B cell (primary cell): ENCODE measurements at regions not wholly inside any gene's neighbourhood (a gene's known extent, or its start where the extent isn't known, plus 50 kb on each side); places are given as distances from the start of the nearest gene placed in this dataset.

ENCODE experiments used
- ATAC-seq: fragments of 200-7000 bp; cut with Tn5 transposase; one replicate; pipeline ENCODE4 v1.10.0; 2021; ENCODE audit warnings: low read depth, mild to moderate bottlenecking, moderate number of reproducible peaks, moderate library complexity
- CTCF ChIA-PET: fragments of 350-600 bp; sonication (Branson Sonifier 250); formaldehyde crosslinking; loops from one replicate; lab custom pipeline; 2021; ENCODE audit warnings: antibody characterized with exemption, inconsistent platforms; lab: Charles Lee
- POLR2A ChIA-PET: fragments of 350-600 bp; sonication (Branson Sonifier 250); formaldehyde crosslinking; loops from one replicate; lab custom pipeline; 2021; ENCODE audit warnings: antibody characterized with exemption; lab: Charles Lee
- DNase-seq: peaks from one replicate; pipeline ENCODE4 v3.0.0; 2013
- H2AFZ ChIP-seq: 2 replicates; pipeline ENCODE4 v1.6.1; 2012; ENCODE audit warnings: mild to moderate bottlenecking, low read depth, low read length; ENCODE audit not compliant: insufficient read depth, poor library complexity, severe bottlenecking
- H3K27ac ChIP-seq, 2 donors: 1 replicate in 1 of 2; 2 replicates in 1 of 2; pipeline ENCODE4 v1.5.1; 2012 to 2013; ENCODE audit warnings: low read length in 2 of 2, mild to moderate bottlenecking in 2 of 2, moderate library complexity in 1 of 2
- H3K27me3 ChIP-seq, 4 experiments: fragments of 200-600 bp in 1 of 4; sonication (generic) in 1 of 4; replicated peaks in 1 of 4; 1 replicate in 2 of 4; 2 replicates in 2 of 4; pipeline versions ENCODE4 v1.6.1 to v1.7.0; 2013 to 2016; ENCODE audit warnings: low read length in 3 of 4, mild to moderate bottlenecking in 2 of 4, mixed read lengths in 1 of 4, moderate library complexity in 1 of 4; ENCODE audit not compliant: insufficient read depth in 4 of 4, control insufficient read depth in 3 of 4; ENCODE audit errors: control extremely low read depth in 1 of 4
- H3K36me3 ChIP-seq, 2 experiments: replicated peaks in 1 of 2; 1 replicate in 1 of 2; 2 replicates in 1 of 2; pipeline versions ENCODE4 v1.6.1 to v1.7.1; 2013; ENCODE audit warnings: low read length in 1 of 2; ENCODE audit not compliant: insufficient read depth in 2 of 2, control insufficient read depth in 1 of 2; ENCODE audit errors: control extremely low read depth in 1 of 2, extremely low read depth in 1 of 2
- H3K4me1 ChIP-seq, 2 donors: fragments of 200-600 bp in 1 of 2; sonication (generic) in 1 of 2; 1 replicate in 1 of 2; 2 replicates in 1 of 2; pipeline versions ENCODE4 v1.5.1 to v1.6.1; 2013 to 2017; ENCODE audit warnings: low read length in 2 of 2; ENCODE audit not compliant: control insufficient read depth in 2 of 2, insufficient read depth in 2 of 2
- H3K4me2 ChIP-seq: replicated peaks from 2 replicates; pipeline ENCODE3; 2012; ENCODE audit warnings: mild to moderate bottlenecking, low read depth, low read length; ENCODE audit not compliant: poor library complexity, severe bottlenecking
- H3K4me3 ChIP-seq, 5 experiments: fragments of 200-600 bp in 1 of 5; sonication (generic) in 1 of 5; 1 replicate in 3 of 5; 2 replicates in 2 of 5; pipeline versions ENCODE4 v1.5.1 to v1.7.0; 2011 to 2016; ENCODE audit warnings: low read length in 4 of 5, mild to moderate bottlenecking in 4 of 5, low read depth in 2 of 5, control low read depth in 1 of 5, moderate library complexity in 1 of 5; ENCODE audit not compliant: insufficient read depth in 1 of 5; ENCODE audit errors: control extremely low read depth in 1 of 5, extremely low read depth in 1 of 5
- H3K79me2 ChIP-seq: fragments of 200-600 bp; sonication (generic); one replicate; pipeline ENCODE4 v1.6.0; 2016; ENCODE audit warnings: low read length; ENCODE audit not compliant: control insufficient read depth, insufficient read depth
- H3K9ac ChIP-seq: fragments of 200-600 bp; sonication (generic); 2 replicates; pipeline ENCODE4 v1.6.1; 2017; ENCODE audit warnings: mild to moderate bottlenecking, low read length, moderate library complexity
- H3K9me3 ChIP-seq, 3 donors: one replicate each; pipeline versions ENCODE4 v1.6.1 to v1.7.1; 2013; ENCODE audit warnings: low read length in 2 of 3; ENCODE audit not compliant: control insufficient read depth in 2 of 3, insufficient read depth in 1 of 3; ENCODE audit errors: control extremely low read depth in 1 of 3
- H4K20me1 ChIP-seq: 2 replicates; pipeline ENCODE4 v1.6.0; 2012; ENCODE audit warnings: mild to moderate bottlenecking, low read length; ENCODE audit not compliant: insufficient read depth, control insufficient read depth, poor library complexity, severe bottlenecking
- H3K27ac Mint-ChIP-seq: one replicate; pipeline ENCODE4 v1.8.0; 2021; ENCODE audit warnings: mixed read lengths
- H3K27me3 Mint-ChIP-seq: one replicate; pipeline ENCODE4 v1.8.0; 2021; ENCODE audit warnings: mixed read lengths
- H3K4me1 Mint-ChIP-seq: one replicate; pipeline ENCODE4 v1.8.0; 2021; ENCODE audit warnings: mixed read lengths
- H3K4me3 Mint-ChIP-seq: one replicate; pipeline ENCODE4 v1.8.0; 2021; ENCODE audit warnings: mixed read lengths
- H3K9me3 Mint-ChIP-seq: one replicate; pipeline ENCODE4 v1.8.0; 2022; ENCODE audit warnings: mixed read lengths; ENCODE audit not compliant: insufficient read depth
- EZH2 ChIP-seq: IDR thresholded peaks from 2 replicates; pipeline ENCODE4 v1.6.1; 2012; ENCODE audit warnings: borderline replicate concordance, low read depth, mild to moderate bottlenecking, moderate library complexity, low read length; ENCODE audit not compliant: insufficient read depth, poor library complexity, severe bottlenecking
- WGBS: methylation state at CpG from one replicate; pipeline ENCODE4 v1.1.5; 2013; ENCODE audit warnings: missing lambda C conversion rate; ENCODE audit not compliant: insufficient coverage; 5-methylcytosine and 5-hydroxymethylcytosine counted together
- intact Hi-C: fragments of 100-400 bp; cut with micrococcal nuclease; formaldehyde crosslinking; loops from one replicate; pipeline ENCODE4 v1.10.0; 2022
- TF ChIP-seq, protein P1 (sequence below): fragments of 200-600 bp; IDR thresholded peaks from one replicate; pipeline ENCODE4 v1.8.0; 2022; ENCODE audit warnings: antibody characterized with exemption, mild to moderate bottlenecking

DNA sequence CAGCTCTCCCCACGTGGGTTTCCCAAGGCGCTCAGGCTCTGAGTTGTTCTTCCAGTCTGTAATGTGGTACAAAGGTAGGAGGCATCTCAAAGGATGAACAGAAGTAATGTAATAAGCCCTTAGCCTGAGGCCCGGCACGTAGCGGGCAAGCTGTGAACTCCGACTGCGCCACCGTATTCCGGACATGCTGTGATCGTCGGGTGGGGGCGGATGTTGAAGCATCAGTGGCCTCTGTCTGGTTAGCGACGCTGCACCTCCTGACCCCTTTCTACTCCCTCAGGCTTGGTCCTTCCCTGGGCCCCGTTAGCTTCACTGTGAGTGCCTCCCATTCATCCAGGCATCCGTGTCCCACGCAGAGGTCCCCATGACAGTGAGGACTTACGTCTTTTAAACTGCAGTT lies 151.7 kb downstream of the ERMARD start:
- no peak overlapping the region for H3K4me3 Mint-ChIP-seq
- ATAC-seq (no peak), DNase-seq (no peak)
- Histone ChIP-seq H3K4me1 (peaks cover 3 to 6% of the 10 kb centered on the region in 2 donors), H3K79me2 (no peaks in the 10 kb centered on the region), H3K27ac (no peak overlapping the region), H3K9ac (no peak overlapping the region), H3K27me3 (no peaks in the 10 kb centered on the region), H3K9me3 (peaks cover 0 to 18% (median 0%) of the 10 kb centered on the region in 3 donors), H4K20me1 (no peaks in the 10 kb centered on the region), H2AFZ (no peak overlapping the region), H3K4me3 (no peak overlapping the region), H3K4me2 (no peak overlapping the region), H3K36me3 (no peaks in the 10 kb centered on the region)
- intact Hi-C loops, result no loop called here
- WGBS, result 95% methylated on average over 18 of the region's 18 CpGs
- POLR2A ChIA-PET, result no interaction called here
- H3K4me1 Mint-ChIP-seq, result peaks cover 2% of the 10 kb centered on the region
- peaks cover 6% of the 10 kb centered on the region for H3K27me3 Mint-ChIP-seq
- CTCF ChIA-PET, result no interaction called here
- TF ChIP-seq, protein P1, sequence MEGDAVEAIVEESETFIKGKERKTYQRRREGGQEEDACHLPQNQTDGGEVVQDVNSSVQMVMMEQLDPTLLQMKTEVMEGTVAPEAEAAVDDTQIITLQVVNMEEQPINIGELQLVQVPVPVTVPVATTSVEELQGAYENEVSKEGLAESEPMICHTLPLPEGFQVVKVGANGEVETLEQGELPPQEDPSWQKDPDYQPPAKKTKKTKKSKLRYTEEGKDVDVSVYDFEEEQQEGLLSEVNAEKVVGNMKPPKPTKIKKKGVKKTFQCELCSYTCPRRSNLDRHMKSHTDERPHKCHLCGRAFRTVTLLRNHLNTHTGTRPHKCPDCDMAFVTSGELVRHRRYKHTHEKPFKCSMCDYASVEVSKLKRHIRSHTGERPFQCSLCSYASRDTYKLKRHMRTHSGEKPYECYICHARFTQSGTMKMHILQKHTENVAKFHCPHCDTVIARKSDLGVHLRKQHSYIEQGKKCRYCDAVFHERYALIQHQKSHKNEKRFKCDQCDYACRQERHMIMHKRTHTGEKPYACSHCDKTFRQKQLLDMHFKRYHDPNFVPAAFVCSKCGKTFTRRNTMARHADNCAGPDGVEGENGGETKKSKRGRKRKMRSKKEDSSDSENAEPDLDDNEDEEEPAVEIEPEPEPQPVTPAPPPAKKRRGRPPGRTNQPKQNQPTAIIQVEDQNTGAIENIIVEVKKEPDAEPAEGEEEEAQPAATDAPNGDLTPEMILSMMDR, result no peak
- no peak for TF ChIP-seq EZH2
- H3K9me3 Mint-ChIP-seq, result no peaks in the 10 kb centered on the region
- no peak overlapping the region for H3K27ac Mint-ChIP-seq

DNA sequence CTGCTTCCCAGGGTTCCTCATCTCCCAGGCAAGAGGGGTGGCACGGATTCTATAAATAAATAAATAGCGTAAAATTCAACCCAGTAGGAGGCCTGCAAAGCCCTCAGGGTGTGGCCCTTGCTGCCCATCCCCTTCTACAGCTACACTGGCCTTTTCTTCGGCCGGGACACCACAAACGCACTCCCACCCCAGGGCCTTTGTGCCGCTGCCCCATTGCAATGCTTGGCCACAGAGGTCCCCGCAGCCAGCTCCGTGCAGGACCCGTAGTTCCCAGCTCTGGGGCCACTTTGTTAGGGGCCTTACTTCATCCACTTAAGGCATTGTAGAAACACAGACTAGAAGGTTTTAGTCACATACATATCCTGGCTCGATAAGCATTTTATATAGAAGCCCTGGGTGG lies 151.2 kb downstream of the ERMARD start:
- Histone ChIP-seq H2AFZ (no peak overlapping the region), H3K27me3 (no peaks in the 10 kb centered on the region), H3K27ac (no peak overlapping the region), H3K79me2 (no peaks in the 10 kb centered on the region), H3K4me2 (no peak overlapping the region), H4K20me1 (no peaks in the 10 kb centered on the region), H3K4me3 (no peak overlapping the region), H3K4me1 (peaks cover 3 to 6% of the 10 kb centered on the region in 2 donors), H3K36me3 (no peaks in the 10 kb centered on the region), H3K9me3 (peaks cover 0 to 22% (median 0%) of the 10 kb centered on the region in 3 donors), H3K9ac (no peak overlapping the region)
- Mint-ChIP-seq H3K9me3 (no peaks in the 10 kb centered on the region), H3K27me3 (peaks cover 9% of the 10 kb centered on the region), H3K4me3 (no peak overlapping the region), H3K27ac (no peak overlapping the region), H3K4me1 (peaks cover 2% of the 10 kb centered on the region)
- 100% methylated on average over 9 of the region's 10 CpGs for WGBS
- ATAC-seq, result no peak
- intact Hi-C loops, result no loop called here
- DNase-seq, result no peak
- ChIA-PET CTCF (no interaction called here), POLR2A (no interaction called here)
- TF ChIP-seq, protein P1, result no peak
- TF ChIP-seq EZH2, result no peak
